Gastrocnemius medialis (tissue), 4 donors: ENCODE measurements at regions not wholly inside any gene's neighbourhood (a gene's known extent, or its start where the extent isn't known, plus 50 kb on each side); places are given as distances from the start of the nearest gene placed in this dataset.

Experiments
- ATAC-seq, 2 donors: fragments of 150-250 bp; one replicate each; pipeline ENCODE4 v1.9.1; 2016
- DNase-seq, 2 donors: peaks; one replicate each; pipeline ENCODE4 v3.0.0-alpha.2; 2019
- H3K27ac ChIP-seq, 4 donors: fragments of 200-600 bp; sonication (generic); 1 replicate in 1 of 4; 2 replicates in 3 of 4; pipeline ENCODE4 v1.5.1; 2016 to 2018; ENCODE audit warnings: mild to moderate bottlenecking in 2 of 4, moderate library complexity in 1 of 4
- H3K27me3 ChIP-seq, 3 donors: fragments of 200-600 bp; sonication (generic) in 2 of 3; 1 replicate in 1 of 3; 2 replicates in 2 of 3; pipeline versions ENCODE4 v1.5.1 to v1.6.0; 2016 to 2019; ENCODE audit warnings: mild to moderate bottlenecking in 1 of 3, moderate library complexity in 1 of 3
- H3K36me3 ChIP-seq, 2 donors: fragments of 200-600 bp; sonication (generic) in 1 of 2; one replicate each; pipeline ENCODE4 v1.5.1; 2017 to 2018
- H3K4me1 ChIP-seq, 2 donors: fragments of 200-600 bp; sonication (generic) in 1 of 2; one replicate each; pipeline ENCODE4 v1.5.1; 2016 to 2017; ENCODE audit warnings: mild to moderate bottlenecking in 2 of 2
- H3K4me3 ChIP-seq, 4 donors: fragments of 200-600 bp; sonication (generic) in 3 of 4; 1 replicate in 1 of 4; 2 replicates in 3 of 4; pipeline ENCODE4 v1.5.1; 2016 to 2019; ENCODE audit warnings: mild to moderate bottlenecking in 2 of 4
- H3K9me3 ChIP-seq, 3 donors: fragments of 200-600 bp; sonication (generic) in 2 of 3; 1 replicate in 1 of 3; 2 replicates in 2 of 3; pipeline ENCODE4 v1.5.1; 2016 to 2019
- CTCF ChIP-seq, 5 experiments: fragments of 450-650 bp in 3 of 5; fragments of 200-600 bp in 2 of 5; sonication (generic) in 2 of 5; IDR thresholded peaks in 4 of 5; conservative IDR thresholded peaks in 1 of 5; 1 replicate in 4 of 5; 2 replicates in 1 of 5; pipeline ENCODE4 v1.5.1; 2016 to 2019; ENCODE audit warnings: antibody characterized with exemption in 5 of 5, mild to moderate bottlenecking in 3 of 5, moderate library complexity in 3 of 5
- POLR2A ChIP-seq, 2 donors: fragments of 450-650 bp; IDR thresholded peaks; one replicate each; pipeline ENCODE4 v1.6.1; 2017; ENCODE audit warnings: antibody characterized with exemption in 2 of 2, mild to moderate bottlenecking in 2 of 2, moderate library complexity in 2 of 2
- in situ Hi-C, 4 donors: fragments of 200-750 bp; cut with MboI; loops; one replicate each; pipeline versions ENCODE4 v1.15.0 to v1.8.0; 2017; ENCODE audit warnings: low sequenced_read_pairs in 4 of 4
- intact Hi-C: fragments of 100-400 bp; cut with DNase I; formaldehyde crosslinking; loops from one replicate; pipeline ENCODE4 v1.15.1; 2023; ENCODE audit warnings: low total_unique reads

- Histone ChIP-seq H3K4me3 (no peak overlapping the region), H3K9me3 (no peaks in the 10 kb centered on the region), H3K4me1 (no peaks in the 10 kb centered on the region), H3K27me3 (no peaks in the 10 kb centered on the region), H3K36me3 (no peaks in the 10 kb centered on the region), H3K27ac (no peak overlapping the region)
- no peak for TF ChIP-seq CTCF (IDR thresholded peaks at IDR 0.05 in 4 of 5, conservative IDR thresholded peaks at IDR 0.05 in 1 of 5)
- no peak for TF ChIP-seq POLR2A (IDR thresholded peaks at IDR 0.05)
- intact Hi-C loops (loop anchor here (10.0 kb wide), 1 partner anchor 81 kb away; no protein-coding TSS in a partner anchor), in situ Hi-C loops (no loop called here)
- DNase-seq (no peak), ATAC-seq (no peak)
Observed at GRCh38 chr20:60465439-60465838, 507.2 kb downstream of the CDH26 start.

GRCh38 chr20:60465993-60466686, 507.9 kb downstream of the CDH26 start:
- intact Hi-C loops (loop anchor here (10.0 kb wide), 1 partner anchor 81 kb away; no protein-coding TSS in a partner anchor), in situ Hi-C loops (no loop called here)
- Histone ChIP-seq H3K27me3 (no peaks in the 10 kb centered on the region), H3K9me3 (no peaks in the 10 kb centered on the region), H3K4me3 (no peak overlapping the region), H3K4me1 (no peaks in the 10 kb centered on the region), H3K27ac (no peak overlapping the region), H3K36me3 (no peaks in the 10 kb centered on the region)
- no peak for ATAC-seq
- DNase-seq: no peak
- TF ChIP-seq CTCF (IDR thresholded peaks at IDR 0.05 in 4 of 5, conservative IDR thresholded peaks at IDR 0.05 in 1 of 5): no peak
- no peak for TF ChIP-seq POLR2A (IDR thresholded peaks at IDR 0.05)

GRCh38 chr20:60466687-60467022, 508.4 kb downstream of the CDH26 start:
- H3K4me3 ChIP-seq: no peak overlapping the region
- ATAC-seq (no peak), DNase-seq (no peak)
- H3K4me1 ChIP-seq: no peaks in the 10 kb centered on the region
- intact Hi-C loops (loop anchor here (10.0 kb wide), 1 partner anchor 82 kb away; no protein-coding TSS in a partner anchor), in situ Hi-C loops (no loop called here)
- TF ChIP-seq CTCF (IDR thresholded peaks at IDR 0.05 in 4 of 5, conservative IDR thresholded peaks at IDR 0.05 in 1 of 5) (no peak), POLR2A (IDR thresholded peaks at IDR 0.05) (no peak)
- H3K36me3 ChIP-seq: no peaks in the 10 kb centered on the region
- no peak overlapping the region for H3K27ac ChIP-seq
- H3K27me3 ChIP-seq: no peaks in the 10 kb centered on the region
- H3K9me3 ChIP-seq: no peaks in the 10 kb centered on the region

- Histone ChIP-seq H3K27ac (no peak overlapping the region), H3K27me3 (no peaks in the 10 kb centered on the region), H3K4me3 (no peak overlapping the region), H3K36me3 (no peaks in the 10 kb centered on the region), H3K4me1 (no peaks in the 10 kb centered on the region), H3K9me3 (no peaks in the 10 kb centered on the region)
- TF ChIP-seq POLR2A (IDR thresholded peaks at IDR 0.05): no peak
- TF ChIP-seq CTCF (IDR thresholded peaks at IDR 0.05 in 4 of 5, conservative IDR thresholded peaks at IDR 0.05 in 1 of 5): no peak
- ATAC-seq (no peak), DNase-seq (no peak)
- in situ Hi-C loops: no loop called here
- intact Hi-C loops: loop anchor here (10.0 kb wide), 1 partner anchor 82 kb away; no protein-coding TSS in a partner anchor
Observed at GRCh38 chr20:60467078-60467477, 508.9 kb downstream of the CDH26 start.
